ENCODE measurements at regions not wholly inside any gene's neighbourhood (a gene's known extent, or its start where the extent isn't known, plus 50 kb on each side); places are given as distances from the start of the nearest gene placed in this dataset.

- H3K4me1 ChIP-seq (ENCODE audit: control insufficient read depth in 1 of 2, insufficient read depth in 2 of 2, low read length in 2 of 2), result no peaks in the 10 kb centered on the region
- no peak for DNase-seq (ENCODE audit: low read depth, low spot score)
- ATAC-seq, result no peak
- no peaks in the 10 kb centered on the region for H3K9me2 ChIP-seq (ENCODE audit: insufficient read depth)
- H3K9me3 ChIP-seq (ENCODE audit: control insufficient read depth in 1 of 2, insufficient read depth in 1 of 2, low read depth in 1 of 2, low read length in 2 of 2), result no peaks in the 10 kb centered on the region
- no peaks in the 10 kb centered on the region for H4K20me1 ChIP-seq (ENCODE audit: insufficient read depth)
- no peak overlapping the region for H3K27ac ChIP-seq (ENCODE audit: low read depth, low read length)
- ChIA-PET CTCF (no interaction called here), POLR2A (no interaction called here), RAD21 (ENCODE audit: low non-redundant PET in 1 of 2, low total read pairs in 2 of 2, uncharacterized antibody in 2 of 2, unreplicated experiment in 2 of 2) (no interaction called here)
- no peak overlapping the region for H3K9ac ChIP-seq (ENCODE audit: low read length)
- TF ChIP-seq EZH2phosphoT487 (IDR thresholded peaks at IDR 0.05; ENCODE audit: borderline replicate concordance) (no peak), EZH2 (IDR thresholded peaks at IDR 0.05) (no peak), ELF1 (IDR thresholded peaks at IDR 0.05; ENCODE audit: borderline replicate concordance, low read depth) (no peak), CBX3 (IDR thresholded peaks at IDR 0.05; ENCODE audit: low read depth) (no peak), ZNF274 (IDR thresholded peaks at IDR 0.05; ENCODE audit: low read depth, low read length) (no peak), SRF (IDR thresholded peaks at IDR 0.05; ENCODE audit: low read depth) (no peak)
- TF ChIP-seq, protein P1, sequence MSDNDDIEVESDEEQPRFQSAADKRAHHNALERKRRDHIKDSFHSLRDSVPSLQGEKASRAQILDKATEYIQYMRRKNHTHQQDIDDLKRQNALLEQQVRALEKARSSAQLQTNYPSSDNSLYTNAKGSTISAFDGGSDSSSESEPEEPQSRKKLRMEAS (IDR thresholded peaks at IDR 0.05), result no peak
- H3K79me2 ChIP-seq (ENCODE audit: insufficient read depth, low read length), result no peaks in the 10 kb centered on the region
- no peak overlapping the region for H3K4me2 ChIP-seq (ENCODE audit: low read length)
- H3K4me3 ChIP-seq (replicated peaks in 1 of 2; ENCODE audit: low read depth in 1 of 2, low read length in 2 of 2), result no peak overlapping the region
- no peaks in the 10 kb centered on the region for H3K36me3 ChIP-seq (ENCODE audit: control insufficient read depth in 1 of 2, insufficient read depth in 2 of 2, low read length in 2 of 2)
- BruUV-seq (replicated peaks), result no TSS peak
- intact Hi-C loops (cut with micrococcal nuclease), result no loop called here
- H3K27me3 ChIP-seq (ENCODE audit: insufficient read depth, low read length), result no peaks in the 10 kb centered on the region
- H2AFZ ChIP-seq (ENCODE audit: low read depth, low read length, poor library complexity, severe bottlenecking), result no peak overlapping the region
These were observed 406.1 kb upstream of the PDE3A start for GRCh38 chr12:19962192-19962591.

DNA sequence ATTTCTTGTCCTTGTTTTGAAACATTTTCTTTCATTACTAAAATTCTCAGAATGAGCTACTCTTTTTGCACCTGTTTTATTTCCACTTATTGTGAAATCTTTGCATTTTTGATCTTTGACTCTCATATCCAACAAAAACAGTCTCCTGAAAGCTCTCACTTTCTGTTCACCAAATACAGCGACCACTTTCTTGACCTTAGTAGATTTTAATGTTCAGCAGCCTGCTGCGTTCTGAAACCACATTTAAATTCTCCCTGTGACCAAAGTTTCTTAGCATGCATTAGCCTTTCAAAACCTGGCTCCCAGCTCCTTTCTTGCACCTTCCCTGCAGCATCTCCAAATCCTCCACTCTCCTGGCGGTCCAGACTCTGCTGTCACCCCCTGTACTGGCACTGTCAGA, 404.4 kb upstream of the PDE3A start:
- RAD21 ChIA-PET (ENCODE audit: low non-redundant PET in 1 of 2, low total read pairs in 2 of 2, uncharacterized antibody in 2 of 2, unreplicated experiment in 2 of 2), result no interaction called here
- no peaks in the 10 kb centered on the region for H3K36me3 ChIP-seq (ENCODE audit: control insufficient read depth in 1 of 2, insufficient read depth in 2 of 2, low read length in 2 of 2)
- no peak overlapping the region for H3K4me3 ChIP-seq (replicated peaks in 1 of 2; ENCODE audit: low read depth in 1 of 2, low read length in 2 of 2)
- H3K4me1 ChIP-seq (ENCODE audit: control insufficient read depth in 1 of 2, insufficient read depth in 2 of 2, low read length in 2 of 2), result no peaks in the 10 kb centered on the region
- H4K20me1 ChIP-seq (ENCODE audit: insufficient read depth), result no peaks in the 10 kb centered on the region
- H3K79me2 ChIP-seq (ENCODE audit: insufficient read depth, low read length), result no peaks in the 10 kb centered on the region
- ATAC-seq (no peak), DNase-seq (ENCODE audit: low read depth, low spot score) (no peak)
- H3K9me3 ChIP-seq (ENCODE audit: control insufficient read depth in 1 of 2, insufficient read depth in 1 of 2, low read depth in 1 of 2, low read length in 2 of 2), result no peaks in the 10 kb centered on the region
- no peaks in the 10 kb centered on the region for H3K27me3 ChIP-seq (ENCODE audit: insufficient read depth, low read length)
- H2AFZ ChIP-seq (ENCODE audit: low read depth, low read length, poor library complexity, severe bottlenecking), result no peak overlapping the region
- no peaks in the 10 kb centered on the region for H3K9me2 ChIP-seq (ENCODE audit: insufficient read depth)
- H3K27ac ChIP-seq (ENCODE audit: low read depth, low read length), result no peak overlapping the region
- no peak overlapping the region for H3K4me2 ChIP-seq (ENCODE audit: low read length)
- BruUV-seq (replicated peaks), result no TSS peak
- intact Hi-C loops (cut with micrococcal nuclease), result no loop called here
- CTCF ChIA-PET, result no interaction called here
- no peak overlapping the region for H3K9ac ChIP-seq (ENCODE audit: low read length)
- POLR2A ChIA-PET, result no interaction called here
- TF ChIP-seq, protein P2, sequence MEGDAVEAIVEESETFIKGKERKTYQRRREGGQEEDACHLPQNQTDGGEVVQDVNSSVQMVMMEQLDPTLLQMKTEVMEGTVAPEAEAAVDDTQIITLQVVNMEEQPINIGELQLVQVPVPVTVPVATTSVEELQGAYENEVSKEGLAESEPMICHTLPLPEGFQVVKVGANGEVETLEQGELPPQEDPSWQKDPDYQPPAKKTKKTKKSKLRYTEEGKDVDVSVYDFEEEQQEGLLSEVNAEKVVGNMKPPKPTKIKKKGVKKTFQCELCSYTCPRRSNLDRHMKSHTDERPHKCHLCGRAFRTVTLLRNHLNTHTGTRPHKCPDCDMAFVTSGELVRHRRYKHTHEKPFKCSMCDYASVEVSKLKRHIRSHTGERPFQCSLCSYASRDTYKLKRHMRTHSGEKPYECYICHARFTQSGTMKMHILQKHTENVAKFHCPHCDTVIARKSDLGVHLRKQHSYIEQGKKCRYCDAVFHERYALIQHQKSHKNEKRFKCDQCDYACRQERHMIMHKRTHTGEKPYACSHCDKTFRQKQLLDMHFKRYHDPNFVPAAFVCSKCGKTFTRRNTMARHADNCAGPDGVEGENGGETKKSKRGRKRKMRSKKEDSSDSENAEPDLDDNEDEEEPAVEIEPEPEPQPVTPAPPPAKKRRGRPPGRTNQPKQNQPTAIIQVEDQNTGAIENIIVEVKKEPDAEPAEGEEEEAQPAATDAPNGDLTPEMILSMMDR (IDR thresholded peaks at IDR 0.05 in 2 of 3, conservative IDR thresholded peaks at IDR 0.05 in 1 of 3; ENCODE audit: borderline replicate concordance in 1 of 3, insufficient read depth in 1 of 3, low read depth in 2 of 3, low read length in 2 of 3), result no peak
- TF ChIP-seq SRF (IDR thresholded peaks at IDR 0.05; ENCODE audit: low read depth) (no peak), ATF3 (IDR thresholded peaks at IDR 0.05) (no peak), SIN3A (IDR thresholded peaks at IDR 0.05; ENCODE audit: low read depth) (no peak), CEBPB (IDR thresholded peaks at IDR 0.05; ENCODE audit: low read depth) (no peak), ZNF274 (IDR thresholded peaks at IDR 0.05; ENCODE audit: low read depth, low read length) (no peak), CBX3 (IDR thresholded peaks at IDR 0.05; ENCODE audit: low read depth) (no peak), POLR2A (IDR thresholded peaks at IDR 0.05; ENCODE audit: borderline replicate concordance, extremely low read depth, insufficient read depth, insufficient read length) (no peak), YY1 (IDR thresholded peaks at IDR 0.05; ENCODE audit: extremely low read depth, insufficient replicate concordance, low read depth, low read length) (no peak), EZH2phosphoT487 (IDR thresholded peaks at IDR 0.05; ENCODE audit: borderline replicate concordance) (no peak)
- TF ChIP-seq, protein P3, sequence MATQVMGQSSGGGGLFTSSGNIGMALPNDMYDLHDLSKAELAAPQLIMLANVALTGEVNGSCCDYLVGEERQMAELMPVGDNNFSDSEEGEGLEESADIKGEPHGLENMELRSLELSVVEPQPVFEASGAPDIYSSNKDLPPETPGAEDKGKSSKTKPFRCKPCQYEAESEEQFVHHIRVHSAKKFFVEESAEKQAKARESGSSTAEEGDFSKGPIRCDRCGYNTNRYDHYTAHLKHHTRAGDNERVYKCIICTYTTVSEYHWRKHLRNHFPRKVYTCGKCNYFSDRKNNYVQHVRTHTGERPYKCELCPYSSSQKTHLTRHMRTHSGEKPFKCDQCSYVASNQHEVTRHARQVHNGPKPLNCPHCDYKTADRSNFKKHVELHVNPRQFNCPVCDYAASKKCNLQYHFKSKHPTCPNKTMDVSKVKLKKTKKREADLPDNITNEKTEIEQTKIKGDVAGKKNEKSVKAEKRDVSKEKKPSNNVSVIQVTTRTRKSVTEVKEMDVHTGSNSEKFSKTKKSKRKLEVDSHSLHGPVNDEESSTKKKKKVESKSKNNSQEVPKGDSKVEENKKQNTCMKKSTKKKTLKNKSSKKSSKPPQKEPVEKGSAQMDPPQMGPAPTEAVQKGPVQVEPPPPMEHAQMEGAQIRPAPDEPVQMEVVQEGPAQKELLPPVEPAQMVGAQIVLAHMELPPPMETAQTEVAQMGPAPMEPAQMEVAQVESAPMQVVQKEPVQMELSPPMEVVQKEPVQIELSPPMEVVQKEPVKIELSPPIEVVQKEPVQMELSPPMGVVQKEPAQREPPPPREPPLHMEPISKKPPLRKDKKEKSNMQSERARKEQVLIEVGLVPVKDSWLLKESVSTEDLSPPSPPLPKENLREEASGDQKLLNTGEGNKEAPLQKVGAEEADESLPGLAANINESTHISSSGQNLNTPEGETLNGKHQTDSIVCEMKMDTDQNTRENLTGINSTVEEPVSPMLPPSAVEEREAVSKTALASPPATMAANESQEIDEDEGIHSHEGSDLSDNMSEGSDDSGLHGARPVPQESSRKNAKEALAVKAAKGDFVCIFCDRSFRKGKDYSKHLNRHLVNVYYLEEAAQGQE (IDR thresholded peaks at IDR 0.05; ENCODE audit: low read depth), result no peak
- TF ChIP-seq, protein P1 (IDR thresholded peaks at IDR 0.05), result no peak
